SU-DHL-6 (cell line): ENCODE measurements at regions not wholly inside any gene's neighbourhood (a gene's known extent, or its start where the extent isn't known, plus 50 kb on each side); places are given as distances from the start of the nearest gene placed in this dataset.

Experiments used
- EZH2phosphoT487 ChIP-seq: fragments of 200-600 bp; sonication (generic), shearing (Covaris generic); conservative IDR thresholded peaks from 2 replicates; pipeline ENCODE4 v1.6.1; 2018; ENCODE audit warnings: mild to moderate bottlenecking, antibody characterized with exemption, low read length, moderate library complexity, mixed read lengths
- TF ChIP-seq, protein P1 (sequence below): fragments of 200-600 bp; sonication (generic); IDR thresholded peaks from one replicate; pipeline ENCODE4 v1.5.1; 2017; ENCODE audit warnings: antibody characterized with exemption, mild to moderate bottlenecking, low read length, moderate library complexity; ENCODE audit not compliant: insufficient read depth, poor library complexity, severe bottlenecking

DNA sequence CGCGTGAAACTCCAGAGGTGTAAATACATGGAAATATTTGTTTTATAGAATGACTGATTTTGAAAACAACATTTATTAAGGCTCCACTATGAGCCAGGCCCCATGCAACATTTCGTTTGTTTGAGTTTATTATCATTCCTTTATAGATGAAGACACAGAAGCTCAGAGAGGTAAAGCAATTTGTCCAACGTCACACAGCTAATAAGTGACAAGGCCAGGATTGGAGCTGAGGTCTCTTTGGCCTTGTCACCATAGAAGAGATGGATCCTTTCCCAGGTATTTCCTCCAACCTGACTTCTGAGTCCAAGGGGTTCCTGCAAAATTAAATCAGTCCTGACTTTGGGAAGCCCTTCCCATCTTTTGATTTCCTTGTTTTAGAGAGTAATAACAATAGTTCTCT, 98.0 kb downstream of the SYF2 start:
- TF ChIP-seq, protein P1, sequence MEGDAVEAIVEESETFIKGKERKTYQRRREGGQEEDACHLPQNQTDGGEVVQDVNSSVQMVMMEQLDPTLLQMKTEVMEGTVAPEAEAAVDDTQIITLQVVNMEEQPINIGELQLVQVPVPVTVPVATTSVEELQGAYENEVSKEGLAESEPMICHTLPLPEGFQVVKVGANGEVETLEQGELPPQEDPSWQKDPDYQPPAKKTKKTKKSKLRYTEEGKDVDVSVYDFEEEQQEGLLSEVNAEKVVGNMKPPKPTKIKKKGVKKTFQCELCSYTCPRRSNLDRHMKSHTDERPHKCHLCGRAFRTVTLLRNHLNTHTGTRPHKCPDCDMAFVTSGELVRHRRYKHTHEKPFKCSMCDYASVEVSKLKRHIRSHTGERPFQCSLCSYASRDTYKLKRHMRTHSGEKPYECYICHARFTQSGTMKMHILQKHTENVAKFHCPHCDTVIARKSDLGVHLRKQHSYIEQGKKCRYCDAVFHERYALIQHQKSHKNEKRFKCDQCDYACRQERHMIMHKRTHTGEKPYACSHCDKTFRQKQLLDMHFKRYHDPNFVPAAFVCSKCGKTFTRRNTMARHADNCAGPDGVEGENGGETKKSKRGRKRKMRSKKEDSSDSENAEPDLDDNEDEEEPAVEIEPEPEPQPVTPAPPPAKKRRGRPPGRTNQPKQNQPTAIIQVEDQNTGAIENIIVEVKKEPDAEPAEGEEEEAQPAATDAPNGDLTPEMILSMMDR = no peak
- no peak for TF ChIP-seq EZH2phosphoT487
